ENCODE measurements at regions not wholly inside any gene's neighbourhood (a gene's known extent, or its start where the extent isn't known, plus 50 kb on each side); places are given as distances from the start of the nearest gene placed in this dataset.
"Not testable (repeated sequence)": the region's sequence is repeated elsewhere in the genome, so short reads cannot be mapped to it uniquely, and the experiment has no call there.

- TF ChIP-seq, protein P1, sequence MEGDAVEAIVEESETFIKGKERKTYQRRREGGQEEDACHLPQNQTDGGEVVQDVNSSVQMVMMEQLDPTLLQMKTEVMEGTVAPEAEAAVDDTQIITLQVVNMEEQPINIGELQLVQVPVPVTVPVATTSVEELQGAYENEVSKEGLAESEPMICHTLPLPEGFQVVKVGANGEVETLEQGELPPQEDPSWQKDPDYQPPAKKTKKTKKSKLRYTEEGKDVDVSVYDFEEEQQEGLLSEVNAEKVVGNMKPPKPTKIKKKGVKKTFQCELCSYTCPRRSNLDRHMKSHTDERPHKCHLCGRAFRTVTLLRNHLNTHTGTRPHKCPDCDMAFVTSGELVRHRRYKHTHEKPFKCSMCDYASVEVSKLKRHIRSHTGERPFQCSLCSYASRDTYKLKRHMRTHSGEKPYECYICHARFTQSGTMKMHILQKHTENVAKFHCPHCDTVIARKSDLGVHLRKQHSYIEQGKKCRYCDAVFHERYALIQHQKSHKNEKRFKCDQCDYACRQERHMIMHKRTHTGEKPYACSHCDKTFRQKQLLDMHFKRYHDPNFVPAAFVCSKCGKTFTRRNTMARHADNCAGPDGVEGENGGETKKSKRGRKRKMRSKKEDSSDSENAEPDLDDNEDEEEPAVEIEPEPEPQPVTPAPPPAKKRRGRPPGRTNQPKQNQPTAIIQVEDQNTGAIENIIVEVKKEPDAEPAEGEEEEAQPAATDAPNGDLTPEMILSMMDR (IDR thresholded peaks at IDR 0.05; ENCODE audit: poor library complexity), result not testable (repeated sequence)
- not testable (repeated sequence) for TF ChIP-seq EZH2phosphoT487 (IDR thresholded peaks at IDR 0.05; ENCODE audit: low read depth, severe bottlenecking, unreplicated experiment)
These were observed 991.6 kb upstream of the WWC1 start for GRCh38 chr5:167299861-167300260.

All from hepatocyte (in vitro differentiated cells).